RWPE2 (cell line): ENCODE measurements at regions not wholly inside any gene's neighbourhood (a gene's known extent, or its start where the extent isn't known, plus 50 kb on each side); places are given as distances from the start of the nearest gene placed in this dataset.

Experiments
- ATAC-seq: fragments of 200-7000 bp; cut with Tn5 transposase; 3 replicates; pipeline ENCODE4 v1.9.1; 2021; ENCODE audit warnings: low read depth
- DNase-seq: peaks from one replicate; pipeline ENCODE4 v3.0.0-alpha.2; 2020; ENCODE audit warnings: low spot score
- H3K27ac ChIP-seq: fragments of 450-650 bp; 2 replicates; pipeline ENCODE4 v1.5.1; 2017; ENCODE audit warnings: mild to moderate bottlenecking; ENCODE audit not compliant: poor library complexity, severe bottlenecking
- H3K27me3 ChIP-seq: fragments of 250-450 bp; sonication (Bioruptor Pico); 2 replicates; pipeline ENCODE4 v1.5.1; 2021; ENCODE audit warnings: mild to moderate bottlenecking, moderate library complexity; ENCODE audit not compliant: insufficient read depth, poor library complexity, severe bottlenecking
- H3K36me3 ChIP-seq: fragments of 250-450 bp; sonication (Bioruptor Pico); 2 replicates; pipeline ENCODE4 v1.5.1; 2020; ENCODE audit warnings: low read depth, mild to moderate bottlenecking, moderate library complexity
- H3K4me1 ChIP-seq: fragments of 250-450 bp; sonication (Bioruptor Pico); 2 replicates; pipeline ENCODE4 v1.5.1; 2021; ENCODE audit warnings: mild to moderate bottlenecking, moderate library complexity; ENCODE audit not compliant: insufficient read depth, poor library complexity, severe bottlenecking
- H3K4me3 ChIP-seq: fragments of 250-450 bp; sonication (Bioruptor Pico); 2 replicates; pipeline ENCODE4 v1.5.1; 2021; ENCODE audit warnings: mild to moderate bottlenecking, moderate library complexity; ENCODE audit not compliant: severe bottlenecking
- H3K9me3 ChIP-seq: fragments of 250-450 bp; sonication (Bioruptor Pico); 2 replicates; pipeline ENCODE4 v1.5.1; 2021; ENCODE audit warnings: mild to moderate bottlenecking, moderate library complexity; ENCODE audit not compliant: severe bottlenecking
- CTCF ChIP-seq: fragments of 450-650 bp; IDR thresholded peaks from one replicate; pipeline ENCODE4 v1.5.1; 2017; ENCODE audit warnings: mild to moderate bottlenecking, moderate library complexity; ENCODE audit not compliant: poor library complexity, severe bottlenecking

- no peak for DNase-seq
- TF ChIP-seq CTCF, result no peak
- Histone ChIP-seq H3K27me3 (no peaks in the 10 kb centered on the region), H3K4me3 (no peak overlapping the region), H3K27ac (no peak overlapping the region), H3K36me3 (no peaks in the 10 kb centered on the region), H3K4me1 (peaks cover 1% of the 10 kb centered on the region), H3K9me3 (no peaks in the 10 kb centered on the region)
- ATAC-seq, result no peak
Measured at GRCh38 chr5:103472265-103472664, 90.3 kb downstream of the NUDT12 start.

GRCh38 chr5:103469288-103470040 lies 93.1 kb downstream of the NUDT12 start:
- no peak for TF ChIP-seq CTCF
- H3K4me3 ChIP-seq, result no peak overlapping the region
- ATAC-seq, result no peak; the same call in 2 of the 3 replicates
- no peaks in the 10 kb centered on the region for H3K27me3 ChIP-seq
- H3K27ac ChIP-seq, result no peak overlapping the region
- H3K4me1 ChIP-seq, result peaks cover 7% of the 10 kb centered on the region
- no peaks in the 10 kb centered on the region for H3K9me3 ChIP-seq
- H3K36me3 ChIP-seq, result no peaks in the 10 kb centered on the region
- no peak for DNase-seq

GRCh38 chr5:103467831-103468230 lies 94.8 kb downstream of the NUDT12 start:
- no peaks in the 10 kb centered on the region for H3K36me3 ChIP-seq
- H3K9me3 ChIP-seq, result no peaks in the 10 kb centered on the region
- DNase-seq, result no peak
- no peaks in the 10 kb centered on the region for H3K27me3 ChIP-seq
- ATAC-seq, result no peak
- H3K4me1 ChIP-seq, result peaks cover 7% of the 10 kb centered on the region
- H3K27ac ChIP-seq, result no peak overlapping the region
- TF ChIP-seq CTCF, result no peak
- no peak overlapping the region for H3K4me3 ChIP-seq

- no peaks in the 10 kb centered on the region for H3K36me3 ChIP-seq
- H3K4me3 ChIP-seq, result no peak overlapping the region
- ATAC-seq, result no peak
- H3K9me3 ChIP-seq, result no peaks in the 10 kb centered on the region
- no peak for DNase-seq
- peaks cover 7% of the 10 kb centered on the region for H3K4me1 ChIP-seq
- no peak for TF ChIP-seq CTCF
- H3K27ac ChIP-seq, result no peak overlapping the region
- no peaks in the 10 kb centered on the region for H3K27me3 ChIP-seq
Measured at GRCh38 chr5:103466495-103466894, 96.1 kb downstream of the NUDT12 start.

GRCh38 chr5:103465891-103466290 lies 96.7 kb downstream of the NUDT12 start:
- Histone ChIP-seq H3K4me1 (peaks cover 7% of the 10 kb centered on the region), H3K36me3 (no peaks in the 10 kb centered on the region), H3K4me3 (no peak overlapping the region), H3K27me3 (no peaks in the 10 kb centered on the region), H3K9me3 (no peaks in the 10 kb centered on the region), H3K27ac (no peak overlapping the region)
- DNase-seq, result no peak
- no peak for TF ChIP-seq CTCF
- no peak for ATAC-seq
